SKM-1 (cell line): ENCODE measurements at regions not wholly inside any gene's neighbourhood (a gene's known extent, or its start where the extent isn't known, plus 50 kb on each side); places are given as distances from the start of the nearest gene placed in this dataset.

ENCODE experiments used
- DNase-seq: peaks from one replicate; lab custom pipeline; 2025; ENCODE audit not compliant: unreplicated experiment; lab: John Stamatoyannopoulos, UW

- DNase-seq = no peak
Observed at GRCh38 chr15:46207341-46207740, 572.5 kb downstream of the SQOR start.

DNA sequence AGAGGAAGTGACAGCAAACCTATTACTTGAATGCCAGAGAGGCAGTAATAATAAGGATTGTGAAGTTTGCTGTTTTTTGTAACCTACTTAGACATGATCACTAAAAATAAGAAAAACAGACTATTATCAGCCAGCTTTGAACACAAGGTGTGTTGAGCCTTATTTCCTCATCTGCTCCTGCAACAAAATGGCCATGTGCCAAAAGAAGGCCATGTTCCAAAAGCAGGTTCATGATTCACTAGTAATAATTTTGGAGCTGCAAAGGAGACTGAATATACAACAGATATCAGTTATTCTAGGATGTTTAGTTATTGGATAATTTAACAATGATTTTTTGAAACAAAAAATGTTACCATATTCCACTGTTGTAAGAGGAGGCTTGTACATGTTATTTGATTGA, 578.7 kb downstream of the SQOR start:
- no peak for DNase-seq

GRCh38 chr15:46222826-46223225, 588.0 kb downstream of the SQOR start:
- DNase-seq = no peak

- no peak for DNase-seq
Observed at GRCh38 chr15:46229263-46229662, 594.4 kb downstream of the SQOR start.

DNA sequence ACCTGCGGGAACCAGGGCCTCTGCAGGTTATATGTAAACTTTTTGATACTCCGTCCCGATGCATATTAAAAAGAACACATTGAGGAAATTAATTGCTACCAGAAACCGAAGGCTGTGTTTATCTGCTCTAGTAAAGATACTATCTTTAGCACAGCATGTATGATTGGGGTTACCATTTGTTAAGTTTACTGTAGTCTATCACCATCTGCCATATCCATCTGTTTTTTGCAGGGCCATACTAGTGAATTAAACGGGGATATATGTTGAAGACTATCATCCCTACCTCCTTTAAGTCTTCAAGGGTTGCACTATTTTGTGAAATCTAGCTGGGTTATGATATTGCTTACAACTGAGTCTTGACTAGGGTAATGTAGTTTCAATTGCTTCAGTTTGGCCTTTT, 597.0 kb downstream of the SQOR start:
- DNase-seq = no peak

- DNase-seq = no peak
Observed at GRCh38 chr15:46232471-46232870, 597.6 kb downstream of the SQOR start.

GRCh38 chr15:46242935-46243334, 608.1 kb downstream of the SQOR start:
- DNase-seq = no peak

GRCh38 chr15:46251903-46252302, 617.1 kb downstream of the SQOR start:
- DNase-seq = no peak

GRCh38 chr15:46258056-46258455, 623.2 kb downstream of the SQOR start:
- no peak for DNase-seq

GRCh38 chr15:46260937-46261336, 626.1 kb downstream of the SQOR start:
- no peak for DNase-seq

GRCh38 chr15:46265664-46266347, 631.0 kb downstream of the SQOR start:
- DNase-seq = no peak

DNA sequence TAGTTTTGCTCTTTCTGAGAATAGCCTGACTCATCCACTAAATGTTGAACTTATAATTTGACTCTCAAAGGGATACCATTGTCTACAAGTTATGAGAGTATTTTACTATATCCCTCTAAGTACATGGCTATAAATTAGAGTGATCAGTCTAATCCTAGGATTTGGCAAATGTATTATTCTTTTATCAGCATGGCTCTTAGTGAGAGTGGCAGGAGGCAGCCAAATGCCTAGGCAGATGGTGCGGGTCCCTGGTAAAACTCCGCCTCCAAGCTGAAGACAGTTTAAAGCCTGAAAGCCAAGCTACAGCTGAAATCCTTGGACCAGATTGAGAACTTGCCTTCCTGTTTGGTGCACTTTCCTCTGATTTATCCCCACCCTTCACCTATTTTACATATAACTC, 631.8 kb downstream of the SQOR start:
- DNase-seq = no peak

- no peak for DNase-seq
Observed at GRCh38 chr15:46270481-46271147, 635.8 kb downstream of the SQOR start.

DNA sequence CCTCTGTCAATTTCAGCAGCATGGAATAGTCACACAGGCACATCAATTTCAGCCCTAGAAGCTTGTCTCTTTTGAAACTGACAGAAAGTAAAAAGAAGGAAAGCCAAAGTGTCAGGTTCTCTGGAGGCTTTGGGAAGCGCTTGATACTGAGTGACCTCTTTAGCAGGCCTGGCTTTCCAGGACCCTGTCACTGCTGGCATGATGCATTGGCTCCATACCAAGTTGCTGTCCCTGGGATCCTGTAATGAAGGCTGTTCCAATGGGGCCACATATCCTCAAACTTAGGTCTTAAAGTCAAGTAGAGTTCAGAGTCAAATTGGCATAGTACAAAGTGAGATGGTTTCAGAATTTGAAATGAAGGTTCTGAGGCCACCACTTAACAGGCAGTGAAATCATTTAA, 640.9 kb downstream of the SQOR start:
- DNase-seq = no peak

DNA sequence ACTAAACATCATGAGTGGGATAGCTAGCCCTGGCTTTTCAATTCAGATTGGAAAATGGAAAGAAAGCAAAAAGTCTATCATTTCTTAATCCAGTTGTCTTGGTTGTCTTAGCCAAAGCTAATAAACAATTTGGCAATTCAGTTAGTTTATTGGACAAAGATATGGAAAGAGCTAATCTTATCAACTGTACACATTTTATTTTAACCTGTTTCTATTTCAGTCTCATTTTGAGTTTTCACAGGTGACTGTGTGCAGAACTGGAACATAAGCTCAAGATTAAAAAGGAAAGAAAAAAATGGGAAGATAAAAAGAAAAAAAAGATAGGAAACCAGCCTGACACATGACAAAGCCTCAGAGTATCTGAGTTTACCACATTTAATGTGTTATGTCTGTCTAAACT, 642.6 kb downstream of the SQOR start:
- no peak for DNase-seq

DNA sequence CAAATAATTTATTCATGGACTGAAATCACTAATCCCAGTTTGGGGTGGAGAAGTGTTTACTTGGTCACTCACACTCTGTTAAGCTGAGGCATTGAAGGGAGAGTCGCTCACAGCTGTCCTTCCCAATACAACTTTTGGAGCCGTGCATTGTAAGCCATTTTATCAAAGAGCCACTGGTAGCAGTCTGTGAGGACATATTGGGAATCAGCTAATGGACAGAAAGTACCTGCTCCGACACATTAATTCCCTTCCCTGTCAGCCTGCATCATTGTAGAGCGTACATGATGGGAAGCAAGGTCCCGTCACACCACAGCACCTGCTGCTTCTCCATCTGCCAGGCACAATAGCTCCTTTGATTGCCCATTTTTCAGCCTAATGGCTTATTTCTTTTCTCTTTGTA, 643.2 kb downstream of the SQOR start:
- no peak for DNase-seq

DNA sequence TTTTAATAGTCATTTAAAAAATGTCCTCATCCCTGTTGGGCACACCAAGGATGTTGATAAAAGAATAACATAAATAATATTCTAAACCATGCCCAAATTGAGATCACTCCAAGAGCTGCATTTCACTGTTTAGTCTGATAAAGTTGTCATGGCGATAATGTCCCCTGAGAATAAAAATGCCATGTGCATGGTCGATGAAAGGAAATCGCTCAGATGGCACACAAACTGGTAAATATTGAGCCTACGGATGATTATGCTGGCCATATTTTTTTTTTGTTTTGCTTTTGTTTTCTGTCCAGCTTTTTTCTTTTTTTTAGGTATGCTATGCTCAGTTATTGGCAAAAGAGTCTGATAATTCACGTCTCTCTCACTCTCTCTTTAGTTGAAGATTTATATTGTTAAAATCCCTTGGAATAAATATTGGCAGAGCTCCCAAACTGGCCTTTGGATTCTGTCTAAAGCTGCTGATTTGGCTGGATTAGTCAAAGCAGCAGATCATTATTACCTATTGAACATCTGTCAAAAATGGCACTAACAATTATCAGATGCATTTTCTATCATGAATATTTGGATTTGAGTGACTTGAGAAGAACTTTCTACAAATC, 643.8 kb downstream of the SQOR start:
- no peak for DNase-seq

GRCh38 chr15:46280762-46281542, 646.1 kb downstream of the SQOR start:
- no peak for DNase-seq

DNA sequence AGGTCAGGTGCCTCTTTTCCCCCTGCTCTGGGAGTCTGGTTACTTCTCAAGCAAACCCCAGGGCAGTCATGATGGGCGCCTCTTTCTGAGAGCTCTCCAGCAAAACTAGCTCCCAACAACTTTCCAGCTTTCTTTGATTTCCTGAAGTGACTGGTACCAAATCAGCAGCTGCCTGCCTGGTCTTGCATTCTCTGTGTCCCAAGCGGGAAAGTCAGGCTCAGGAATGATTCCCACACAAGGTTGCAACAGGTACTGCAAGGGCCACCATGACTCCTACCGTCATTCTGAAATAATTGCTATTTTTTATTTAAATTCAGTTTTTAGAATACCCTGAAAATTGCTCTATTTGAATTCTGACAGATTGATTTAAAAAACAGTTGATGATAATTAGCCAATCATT, 658.7 kb downstream of the SQOR start:
- DNase-seq = no peak

- DNase-seq = no peak
Observed at GRCh38 chr15:46296002-46296401, 661.2 kb downstream of the SQOR start.

GRCh38 chr15:46296797-46297196, 662.0 kb downstream of the SQOR start:
- no peak for DNase-seq

- DNase-seq = peak; percentile 55
Observed at GRCh38 chr15:46297766-46298165, 662.9 kb downstream of the SQOR start.
